ENCODE measurements at regions not wholly inside any gene's neighbourhood (a gene's known extent, or its start where the extent isn't known, plus 50 kb on each side); places are given as distances from the start of the nearest gene placed in this dataset.

GRCh38 chr14:104247336-104248202 is 109.2 kb downstream of the KIF26A start:
- no peak for TF ChIP-seq CTCF (IDR thresholded peaks at IDR 0.05)
- TF ChIP-seq ZFX (IDR thresholded peaks at IDR 0.05; ENCODE audit: borderline replicate concordance): no peak

Data from 22Rv1 (cell line).